Stimulated activated CD4-positive, alpha-beta T cell treated with anti-CD3 and anti-CD28 coated beads, TNF-alpha, amount 100 ng/mL, for 4 hours (primary cell): ENCODE measurements at regions not wholly inside any gene's neighbourhood (a gene's known extent, or its start where the extent isn't known, plus 50 kb on each side); places are given as distances from the start of the nearest gene placed in this dataset.
"Not testable (repeated sequence)": the region's sequence is repeated elsewhere in the genome, so short reads cannot be mapped to it uniquely, and the experiment has no call there.

Experiments used
- DNase-seq, 3 experiments: peaks; one replicate each; pipeline ENCODE4 v3.0.0-alpha.2; 2020; ENCODE audit warnings: low read depth in 3 of 3

DNA sequence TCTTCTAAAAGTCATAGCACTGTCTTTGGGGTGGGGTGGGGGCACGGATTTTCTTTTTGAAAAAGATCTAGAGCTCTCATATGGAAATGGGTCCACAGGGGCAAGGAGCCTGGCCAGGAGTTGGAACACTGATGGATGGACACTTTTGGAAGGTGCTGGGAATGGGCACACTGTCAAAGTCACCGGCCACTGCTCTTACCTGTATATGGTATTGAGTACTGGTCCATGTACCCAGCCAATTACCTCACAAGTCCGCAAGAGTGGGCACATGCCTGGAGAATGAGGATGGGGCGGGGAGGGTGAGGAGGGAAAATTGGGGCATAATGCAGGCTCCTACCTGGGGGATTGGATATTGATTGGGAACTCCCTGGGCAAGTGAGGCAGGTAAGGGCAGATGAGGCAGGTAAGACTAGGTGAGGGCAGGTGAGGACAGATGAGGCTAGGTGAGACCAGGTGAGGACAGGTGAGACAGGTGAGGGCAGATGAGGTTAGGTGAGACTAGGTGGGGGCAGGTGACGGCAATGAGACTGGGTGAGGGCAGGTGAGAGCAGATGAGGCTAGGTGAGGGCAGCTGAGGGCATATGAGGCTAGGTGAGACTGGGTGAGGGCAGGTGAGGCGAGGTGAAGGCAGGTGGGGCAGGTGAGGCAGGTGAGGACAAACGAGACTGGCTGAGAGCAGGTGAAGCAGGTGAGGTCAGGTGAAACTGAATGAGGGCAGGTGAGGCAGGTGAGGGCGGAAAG is 167.9 kb downstream of the NRN1 start:
- DNase-seq = no peak

DNA sequence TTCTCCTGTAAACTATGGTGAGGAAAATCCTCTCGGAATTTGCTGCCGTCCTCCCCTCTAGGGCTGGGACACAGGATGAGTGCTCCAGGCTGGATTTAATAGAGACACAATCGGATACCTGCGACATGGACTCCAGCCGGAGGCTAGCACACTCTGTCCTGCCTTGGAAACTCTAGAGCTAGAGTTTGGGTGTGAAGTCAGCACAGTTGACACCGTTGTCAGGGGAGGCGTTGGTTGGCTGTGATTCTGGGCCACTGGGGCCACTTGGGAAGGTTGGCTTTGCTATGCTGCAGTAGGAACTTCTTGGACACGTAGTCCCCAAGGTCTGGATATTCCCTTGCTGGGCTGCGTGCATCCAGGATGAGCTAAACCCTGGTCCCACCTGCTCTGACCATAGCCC is 169.4 kb downstream of the NRN1 start:
- no peak for DNase-seq

DNA sequence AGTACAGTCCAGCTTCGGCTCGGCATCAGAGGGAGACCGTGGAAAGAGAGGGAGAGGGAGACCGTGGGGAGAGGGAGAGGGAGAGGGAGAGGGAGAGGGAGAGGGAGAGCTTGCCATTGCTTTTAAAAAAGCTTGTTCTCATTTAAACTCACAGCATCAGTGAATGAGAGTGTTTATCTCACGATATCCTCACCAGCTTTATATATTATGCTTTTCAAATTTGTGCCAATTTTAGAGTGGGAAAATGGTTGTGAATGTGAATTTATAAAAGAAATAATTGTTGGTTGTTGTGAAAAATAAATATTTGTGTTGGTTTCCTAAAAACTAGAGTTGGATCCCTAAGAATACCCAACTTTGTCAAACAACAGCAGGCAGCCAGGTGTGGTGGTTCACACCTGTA is 170.1 kb downstream of the NRN1 start:
- not testable (repeated sequence) for DNase-seq

DNA sequence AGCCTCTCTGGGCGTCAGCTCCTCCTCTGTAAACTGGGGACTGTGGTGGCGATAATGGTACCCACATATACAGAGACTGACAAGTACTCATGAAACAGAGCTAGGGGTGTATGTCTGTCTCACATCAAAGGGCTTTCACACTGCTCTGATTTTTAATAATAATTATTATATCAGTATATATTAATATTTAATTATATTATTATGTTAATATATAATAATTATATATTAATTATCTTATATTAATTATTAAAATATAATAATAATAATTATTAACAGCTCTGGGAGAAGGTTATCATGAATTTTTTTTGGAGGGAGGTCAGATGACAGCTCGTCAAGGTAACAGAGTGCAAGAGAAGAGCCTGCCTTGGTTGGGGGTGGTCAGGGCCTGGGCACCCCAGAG is 173.6 kb downstream of the NRN1 start:
- DNase-seq = no peak

DNA sequence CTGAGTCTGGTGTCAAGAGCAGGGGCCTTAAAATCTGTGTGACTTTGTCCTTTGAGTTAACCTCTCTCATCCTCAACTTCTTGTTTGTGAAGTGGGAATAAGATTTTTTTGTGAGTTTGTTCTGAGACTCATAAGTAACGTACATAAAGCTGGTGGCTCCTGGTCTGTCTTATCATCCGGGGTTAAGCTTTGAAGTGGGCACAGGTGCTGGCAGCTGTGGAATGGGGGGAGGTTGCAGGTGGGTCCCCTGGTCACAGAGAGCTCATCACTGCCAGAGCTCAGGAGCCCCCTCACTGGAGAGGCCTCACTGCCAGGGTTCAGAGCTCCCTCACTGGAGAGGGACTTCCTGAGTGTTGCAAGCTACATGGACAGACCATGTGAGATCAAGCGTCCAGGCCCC is 174.1 kb downstream of the NRN1 start:
- no peak for DNase-seq

DNA sequence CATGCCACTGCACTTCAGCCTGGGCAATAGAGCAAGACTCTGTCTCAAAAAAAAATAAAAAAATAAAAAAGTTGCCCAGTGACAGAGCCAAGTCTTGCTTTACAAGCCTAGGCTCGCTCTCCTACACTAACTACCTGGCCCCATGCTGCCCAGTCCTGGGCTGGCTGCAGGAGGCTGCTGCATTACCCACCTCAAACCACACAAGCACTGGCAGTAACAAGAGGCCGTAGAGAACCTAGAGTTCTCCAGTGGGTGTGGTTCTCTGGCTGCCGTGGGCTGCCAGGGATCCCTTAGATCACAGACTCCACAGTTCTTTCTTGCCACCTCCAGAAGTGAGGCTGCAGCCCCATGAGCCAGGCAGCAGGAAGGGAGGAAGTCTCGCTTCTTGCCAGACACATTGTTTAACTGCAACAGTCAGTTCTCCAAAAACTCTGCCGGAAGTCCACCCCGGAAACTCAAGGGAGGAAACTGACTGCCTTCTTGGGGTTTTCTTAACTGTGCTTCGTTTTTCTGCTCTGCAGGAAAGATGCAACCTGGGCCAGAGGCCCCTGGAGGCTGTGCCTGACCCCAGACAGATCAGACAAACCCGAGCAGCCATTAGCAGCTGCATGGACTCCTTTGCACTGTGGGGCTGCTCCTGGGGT is 175.4 kb downstream of the NRN1 start:
- peak in 1 of 3 experiments; percentile 19 for DNase-seq

DNA sequence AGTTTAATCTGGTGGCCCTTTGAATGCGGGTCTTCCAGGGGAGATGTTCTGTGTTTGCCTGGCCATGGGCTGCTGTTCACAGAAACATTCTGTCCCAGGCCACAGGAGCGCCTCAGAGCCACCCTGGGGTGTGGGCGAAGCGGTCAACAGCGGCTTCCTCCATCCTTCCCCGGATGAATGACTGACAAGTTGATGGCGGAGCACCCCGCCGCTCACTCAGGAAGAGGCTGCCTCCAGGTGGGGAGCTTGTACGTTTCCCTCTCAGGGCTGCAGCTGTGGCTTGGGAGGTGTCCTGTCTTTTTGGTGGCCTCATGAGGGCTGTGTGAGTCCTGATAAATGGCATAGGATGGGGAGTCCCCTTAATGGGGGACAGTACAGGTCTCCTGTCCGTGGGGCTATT is 178.4 kb downstream of the NRN1 start:
- no peak for DNase-seq

DNA sequence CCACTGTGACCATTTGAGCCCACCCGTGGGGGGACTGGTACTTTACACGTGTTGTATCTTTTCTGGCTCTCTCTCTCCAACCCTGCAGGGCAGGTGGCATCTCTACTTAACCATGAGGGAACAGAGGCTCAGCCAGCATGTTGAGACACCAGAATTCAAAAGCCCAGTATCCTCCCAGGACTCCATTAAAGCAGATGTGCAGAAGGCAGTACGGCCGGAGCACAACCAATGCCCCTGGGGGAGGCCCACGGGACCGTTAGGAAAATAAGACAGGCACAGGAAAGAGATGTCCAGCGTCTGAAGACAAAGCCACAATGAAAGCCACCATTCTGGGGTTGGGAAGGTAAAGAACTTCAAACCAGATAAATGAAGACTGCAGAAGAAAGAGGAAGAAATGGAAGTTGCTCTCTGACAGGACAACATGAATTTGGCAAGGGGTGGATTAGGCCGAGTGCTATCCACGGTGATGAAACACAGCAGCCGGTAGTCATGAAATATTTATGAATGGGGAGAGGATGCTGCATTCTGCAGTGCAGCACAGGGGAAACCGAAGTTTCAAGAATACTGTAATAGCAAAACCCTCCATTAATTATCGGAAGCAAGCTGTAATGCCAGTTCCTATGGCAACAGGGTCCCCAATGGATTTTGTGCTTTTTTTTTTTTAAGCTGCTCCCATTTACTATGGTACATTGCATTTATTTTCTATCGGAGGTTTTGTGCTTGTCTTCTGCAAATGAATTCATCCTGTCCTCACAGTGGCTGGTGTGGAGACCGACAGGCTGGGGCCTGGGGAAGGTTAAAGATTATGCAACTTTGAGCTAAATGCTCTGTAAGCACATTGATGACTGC is 179.4 kb downstream of the NRN1 start:
- DNase-seq = no peak

DNA sequence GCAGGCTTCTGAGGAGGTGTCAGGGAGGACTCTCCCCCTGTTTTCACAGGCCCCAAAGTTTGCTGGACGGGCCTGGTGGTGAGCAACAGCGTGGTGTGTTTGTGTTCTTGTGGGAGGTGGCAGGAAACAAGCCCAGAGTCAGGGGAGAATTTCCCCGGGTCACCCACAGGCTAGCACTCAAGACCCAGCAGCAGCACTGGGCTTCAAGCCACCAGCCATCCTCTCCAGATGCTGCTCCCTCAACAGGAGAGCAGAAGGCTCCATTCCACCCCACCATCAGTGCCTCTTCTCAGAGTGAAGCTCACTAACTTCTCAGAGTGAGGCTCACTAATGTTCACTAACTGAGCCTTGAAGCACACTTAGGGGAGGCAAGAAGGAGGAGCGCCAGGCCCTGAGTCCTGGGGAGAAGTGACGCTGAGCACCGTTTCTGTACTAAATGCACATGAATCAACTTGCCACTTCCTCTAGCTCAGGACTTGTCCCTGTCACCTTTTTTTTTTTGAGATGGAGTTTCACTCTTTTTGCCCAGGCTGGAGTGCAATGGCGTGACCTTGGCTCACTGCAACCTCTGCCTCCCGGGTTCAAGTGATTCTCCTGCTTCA is 182.2 kb downstream of the NRN1 start:
- not testable (repeated sequence) for DNase-seq
